OCI-LY1 (cell line): ENCODE measurements at regions not wholly inside any gene's neighbourhood (a gene's known extent, or its start where the extent isn't known, plus 50 kb on each side); places are given as distances from the start of the nearest gene placed in this dataset.

Experiments used
- EZH2 ChIP-seq: fragments of 200-600 bp; sonication (generic), shearing (Covaris generic); IDR thresholded peaks from 2 replicates; pipeline ENCODE4 v1.8.0; 2017; ENCODE audit warnings: borderline replicate concordance, mixed run types, mild to moderate bottlenecking, antibody characterized with exemption, low read length, moderate library complexity, mixed read lengths
- TF ChIP-seq, protein P1 (sequence below): fragments of 200-600 bp; sonication (generic), shearing (Covaris generic); IDR thresholded peaks from 2 replicates; pipeline ENCODE4 v1.5.1; 2017; ENCODE audit warnings: mild to moderate bottlenecking, antibody characterized with exemption, low read length, moderate library complexity, mixed read lengths

DNA sequence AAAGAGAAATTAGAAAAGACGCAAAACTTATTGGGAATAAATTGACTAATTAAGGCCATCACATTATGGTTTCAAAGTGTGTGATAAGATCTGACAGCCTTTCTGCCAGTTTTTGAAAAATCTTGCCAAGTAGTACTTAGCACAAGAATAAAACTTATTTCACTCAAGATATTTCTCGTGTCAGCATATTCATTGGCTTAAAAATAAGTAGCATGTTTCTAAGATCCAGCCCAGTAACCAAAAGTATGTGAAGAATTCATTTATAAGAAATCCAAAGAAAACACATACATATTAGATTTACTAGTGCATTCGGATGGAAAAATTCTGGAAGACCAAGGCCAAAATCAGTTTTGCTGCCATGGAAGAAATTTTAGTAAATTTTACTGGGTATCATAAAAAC, 1135.0 kb downstream of the GALC start:
- TF ChIP-seq, protein P1, sequence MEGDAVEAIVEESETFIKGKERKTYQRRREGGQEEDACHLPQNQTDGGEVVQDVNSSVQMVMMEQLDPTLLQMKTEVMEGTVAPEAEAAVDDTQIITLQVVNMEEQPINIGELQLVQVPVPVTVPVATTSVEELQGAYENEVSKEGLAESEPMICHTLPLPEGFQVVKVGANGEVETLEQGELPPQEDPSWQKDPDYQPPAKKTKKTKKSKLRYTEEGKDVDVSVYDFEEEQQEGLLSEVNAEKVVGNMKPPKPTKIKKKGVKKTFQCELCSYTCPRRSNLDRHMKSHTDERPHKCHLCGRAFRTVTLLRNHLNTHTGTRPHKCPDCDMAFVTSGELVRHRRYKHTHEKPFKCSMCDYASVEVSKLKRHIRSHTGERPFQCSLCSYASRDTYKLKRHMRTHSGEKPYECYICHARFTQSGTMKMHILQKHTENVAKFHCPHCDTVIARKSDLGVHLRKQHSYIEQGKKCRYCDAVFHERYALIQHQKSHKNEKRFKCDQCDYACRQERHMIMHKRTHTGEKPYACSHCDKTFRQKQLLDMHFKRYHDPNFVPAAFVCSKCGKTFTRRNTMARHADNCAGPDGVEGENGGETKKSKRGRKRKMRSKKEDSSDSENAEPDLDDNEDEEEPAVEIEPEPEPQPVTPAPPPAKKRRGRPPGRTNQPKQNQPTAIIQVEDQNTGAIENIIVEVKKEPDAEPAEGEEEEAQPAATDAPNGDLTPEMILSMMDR: no peak
- no peak for TF ChIP-seq EZH2
